ENCODE measurements at regions not wholly inside any gene's neighbourhood (a gene's known extent, or its start where the extent isn't known, plus 50 kb on each side); places are given as distances from the start of the nearest gene placed in this dataset.

DNA sequence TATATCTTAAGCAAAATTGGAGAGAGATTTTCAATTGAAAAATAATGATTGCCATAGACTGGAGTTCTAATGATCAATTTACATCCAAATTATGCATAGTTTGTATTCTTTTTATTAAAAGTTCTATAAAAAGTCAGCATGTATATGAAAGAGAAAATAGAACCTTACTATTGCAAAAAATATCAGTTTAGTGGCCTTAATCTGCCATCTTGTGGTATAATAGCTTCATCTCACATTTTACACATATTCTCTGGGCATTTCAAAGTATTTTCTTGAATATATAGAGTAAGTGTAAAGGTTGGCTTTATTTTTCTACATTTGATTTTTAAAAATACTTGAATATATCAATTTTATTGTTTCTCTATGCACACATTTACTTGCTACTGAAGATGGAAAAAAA is 1858.6 kb upstream of the CDH9 start:
- DNase-seq (ENCODE audit: low spot score): no peak
- Mint-ChIP-seq H3K4me1 (ENCODE audit: low read depth) (no peaks in the 10 kb centered on the region), H3K27me3 (ENCODE audit: low read depth) (peaks cover 2% of the 10 kb centered on the region), H3K36me3 (ENCODE audit: low read depth) (no peaks in the 10 kb centered on the region), H3K4me3 (ENCODE audit: unreplicated experiment) (no peak overlapping the region), H3K27ac (ENCODE audit: unreplicated experiment) (no peak overlapping the region), H3K9me3 (ENCODE audit: low read depth) (peaks cover 8% of the 10 kb centered on the region)
- TF ChIP-seq, protein P1, sequence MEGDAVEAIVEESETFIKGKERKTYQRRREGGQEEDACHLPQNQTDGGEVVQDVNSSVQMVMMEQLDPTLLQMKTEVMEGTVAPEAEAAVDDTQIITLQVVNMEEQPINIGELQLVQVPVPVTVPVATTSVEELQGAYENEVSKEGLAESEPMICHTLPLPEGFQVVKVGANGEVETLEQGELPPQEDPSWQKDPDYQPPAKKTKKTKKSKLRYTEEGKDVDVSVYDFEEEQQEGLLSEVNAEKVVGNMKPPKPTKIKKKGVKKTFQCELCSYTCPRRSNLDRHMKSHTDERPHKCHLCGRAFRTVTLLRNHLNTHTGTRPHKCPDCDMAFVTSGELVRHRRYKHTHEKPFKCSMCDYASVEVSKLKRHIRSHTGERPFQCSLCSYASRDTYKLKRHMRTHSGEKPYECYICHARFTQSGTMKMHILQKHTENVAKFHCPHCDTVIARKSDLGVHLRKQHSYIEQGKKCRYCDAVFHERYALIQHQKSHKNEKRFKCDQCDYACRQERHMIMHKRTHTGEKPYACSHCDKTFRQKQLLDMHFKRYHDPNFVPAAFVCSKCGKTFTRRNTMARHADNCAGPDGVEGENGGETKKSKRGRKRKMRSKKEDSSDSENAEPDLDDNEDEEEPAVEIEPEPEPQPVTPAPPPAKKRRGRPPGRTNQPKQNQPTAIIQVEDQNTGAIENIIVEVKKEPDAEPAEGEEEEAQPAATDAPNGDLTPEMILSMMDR (IDR thresholded peaks at IDR 0.05): peak; percentile 69

DNA sequence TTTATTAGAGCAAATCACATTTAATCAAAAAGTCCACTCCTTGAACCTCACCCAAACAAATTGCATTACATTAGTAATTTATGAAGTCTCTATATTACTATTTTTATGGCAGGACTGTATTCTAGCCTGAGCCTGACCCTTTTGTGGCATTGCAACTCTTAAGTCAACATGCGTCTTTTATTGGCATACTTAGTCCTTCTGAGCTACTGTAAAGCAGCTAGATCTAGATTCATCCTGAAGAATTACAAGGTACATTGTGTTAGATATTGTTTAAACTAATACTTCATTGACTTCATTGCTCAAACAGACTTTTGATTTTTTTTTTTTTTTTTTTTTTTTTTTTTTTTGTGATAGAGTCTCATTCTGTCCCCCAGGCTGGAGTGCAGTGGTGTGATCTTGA is 1842.5 kb upstream of the CDH9 start:
- Mint-ChIP-seq H3K27me3 (ENCODE audit: low read depth) (peaks cover 2% of the 10 kb centered on the region), H3K9me3 (ENCODE audit: low read depth) (peaks cover 14% of the 10 kb centered on the region), H3K4me1 (ENCODE audit: low read depth) (no peaks in the 10 kb centered on the region), H3K27ac (ENCODE audit: unreplicated experiment) (no peak overlapping the region), H3K36me3 (ENCODE audit: low read depth) (no peaks in the 10 kb centered on the region), H3K4me3 (ENCODE audit: unreplicated experiment) (no peak overlapping the region)
- no peak for DNase-seq (ENCODE audit: low spot score)
- TF ChIP-seq, protein P1 (IDR thresholded peaks at IDR 0.05): no peak

DNA sequence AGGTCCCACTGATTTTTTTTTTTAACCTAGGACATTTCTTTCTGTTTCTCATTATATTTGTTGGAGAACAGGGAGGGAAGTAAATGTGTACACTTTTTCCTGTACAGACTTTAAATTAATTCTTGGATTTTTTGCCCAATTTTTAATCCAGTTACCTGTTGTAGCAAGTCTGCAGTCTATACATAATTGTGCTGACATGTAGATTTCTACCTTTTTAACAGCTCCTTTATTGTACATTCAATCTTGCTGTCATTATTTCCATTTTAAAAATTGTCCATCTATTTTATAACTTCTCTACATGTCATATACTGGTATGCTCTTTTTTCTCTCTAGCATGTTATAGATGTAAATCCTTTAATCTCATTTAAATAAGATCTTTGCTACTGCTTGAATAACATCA is 1838.7 kb upstream of the CDH9 start:
- no peaks in the 10 kb centered on the region for H3K36me3 Mint-ChIP-seq (ENCODE audit: low read depth)

DNA sequence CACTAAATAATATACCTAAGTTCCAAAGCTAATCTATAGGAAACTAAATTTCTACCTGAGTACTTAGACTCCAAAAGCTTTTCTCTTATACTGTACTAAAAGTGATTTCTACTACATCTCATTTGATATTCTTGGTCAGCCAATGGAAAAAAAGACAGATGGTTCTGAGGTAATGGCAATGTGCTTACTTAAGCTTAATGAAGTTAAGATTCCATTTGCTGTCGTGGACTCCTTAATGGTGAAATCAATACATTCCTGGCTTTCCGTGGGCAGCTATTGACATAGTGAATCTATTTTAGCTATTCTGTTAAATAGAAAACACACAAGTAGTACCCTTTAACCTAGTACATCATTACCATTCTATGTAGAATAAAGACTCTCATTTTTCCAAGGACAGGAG is 1825.6 kb upstream of the CDH9 start:
- TF ChIP-seq, protein P1 (IDR thresholded peaks at IDR 0.05): no peak
- H3K4me3 Mint-ChIP-seq (ENCODE audit: unreplicated experiment): no peak overlapping the region
- H3K9me3 Mint-ChIP-seq (ENCODE audit: low read depth): no peaks in the 10 kb centered on the region
- H3K27me3 Mint-ChIP-seq (ENCODE audit: low read depth): peaks cover 17% of the 10 kb centered on the region
- H3K27ac Mint-ChIP-seq (ENCODE audit: unreplicated experiment): no peak overlapping the region
- H3K4me1 Mint-ChIP-seq (ENCODE audit: low read depth): no peaks in the 10 kb centered on the region
- no peaks in the 10 kb centered on the region for H3K36me3 Mint-ChIP-seq (ENCODE audit: low read depth)
- no peak for DNase-seq (ENCODE audit: low spot score)

More for the DNA sequence above, 1838.7 kb upstream of the CDH9 start:
- no peak for DNase-seq (ENCODE audit: low spot score)
- peaks cover 8% of the 10 kb centered on the region for H3K9me3 Mint-ChIP-seq (ENCODE audit: low read depth)
- TF ChIP-seq, protein P1 (IDR thresholded peaks at IDR 0.05): no peak
- no peak overlapping the region for H3K4me3 Mint-ChIP-seq (ENCODE audit: unreplicated experiment)
- peaks cover 2% of the 10 kb centered on the region for H3K27me3 Mint-ChIP-seq (ENCODE audit: low read depth)
- no peaks in the 10 kb centered on the region for H3K4me1 Mint-ChIP-seq (ENCODE audit: low read depth)
- H3K27ac Mint-ChIP-seq (ENCODE audit: unreplicated experiment): no peak overlapping the region

DNA sequence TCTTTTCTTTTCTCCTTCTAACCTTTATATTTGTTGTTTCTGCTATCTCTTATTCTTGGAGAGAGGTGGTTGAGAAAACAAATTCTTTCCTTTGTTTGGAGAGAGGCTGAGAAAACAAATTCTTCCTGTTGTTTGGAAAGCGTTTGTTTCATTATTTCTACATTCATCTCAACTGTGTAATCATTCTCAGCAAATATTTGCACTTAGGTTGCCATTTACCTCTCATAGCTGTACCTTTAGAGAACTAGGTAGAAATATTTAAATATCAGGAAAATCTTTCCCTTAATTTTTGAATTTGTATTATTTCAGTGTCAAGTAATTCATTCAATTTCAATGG is 1824.4 kb upstream of the CDH9 start:
- H3K4me1 Mint-ChIP-seq (ENCODE audit: low read depth): no peaks in the 10 kb centered on the region
- no peak overlapping the region for H3K4me3 Mint-ChIP-seq (ENCODE audit: unreplicated experiment)
- H3K9me3 Mint-ChIP-seq (ENCODE audit: low read depth): no peaks in the 10 kb centered on the region
- H3K27me3 Mint-ChIP-seq (ENCODE audit: low read depth): peaks cover 14% of the 10 kb centered on the region
- H3K36me3 Mint-ChIP-seq (ENCODE audit: low read depth): no peaks in the 10 kb centered on the region
- TF ChIP-seq, protein P1 (IDR thresholded peaks at IDR 0.05): no peak
- H3K27ac Mint-ChIP-seq (ENCODE audit: unreplicated experiment): no peak overlapping the region
- DNase-seq (ENCODE audit: low spot score): no peak
